ENCODE measurements at regions not wholly inside any gene's neighbourhood (a gene's known extent, or its start where the extent isn't known, plus 50 kb on each side); places are given as distances from the start of the nearest gene placed in this dataset.

GRCh38 chr2:38218995-38219394 lies 143.0 kb upstream of the CYP1B1 start:
- POLR2A ChIA-PET, result interaction anchor here (0.9 kb wide), 1 partner anchor 15 kb away, joined by 3 read pairs; no protein-coding TSS in a partner anchor
- no peak overlapping the region for H3K4me3 ChIP-seq (ENCODE audit: low read depth, low read length)
- no peak for DNase-seq (ENCODE audit: low read depth, low spot score)
- CTCF ChIA-PET, result no interaction called here
- TF ChIP-seq, protein P1, sequence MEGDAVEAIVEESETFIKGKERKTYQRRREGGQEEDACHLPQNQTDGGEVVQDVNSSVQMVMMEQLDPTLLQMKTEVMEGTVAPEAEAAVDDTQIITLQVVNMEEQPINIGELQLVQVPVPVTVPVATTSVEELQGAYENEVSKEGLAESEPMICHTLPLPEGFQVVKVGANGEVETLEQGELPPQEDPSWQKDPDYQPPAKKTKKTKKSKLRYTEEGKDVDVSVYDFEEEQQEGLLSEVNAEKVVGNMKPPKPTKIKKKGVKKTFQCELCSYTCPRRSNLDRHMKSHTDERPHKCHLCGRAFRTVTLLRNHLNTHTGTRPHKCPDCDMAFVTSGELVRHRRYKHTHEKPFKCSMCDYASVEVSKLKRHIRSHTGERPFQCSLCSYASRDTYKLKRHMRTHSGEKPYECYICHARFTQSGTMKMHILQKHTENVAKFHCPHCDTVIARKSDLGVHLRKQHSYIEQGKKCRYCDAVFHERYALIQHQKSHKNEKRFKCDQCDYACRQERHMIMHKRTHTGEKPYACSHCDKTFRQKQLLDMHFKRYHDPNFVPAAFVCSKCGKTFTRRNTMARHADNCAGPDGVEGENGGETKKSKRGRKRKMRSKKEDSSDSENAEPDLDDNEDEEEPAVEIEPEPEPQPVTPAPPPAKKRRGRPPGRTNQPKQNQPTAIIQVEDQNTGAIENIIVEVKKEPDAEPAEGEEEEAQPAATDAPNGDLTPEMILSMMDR (IDR thresholded peaks at IDR 0.05; ENCODE audit: insufficient read depth, low read length, missing control alignments), result no peak

DNA sequence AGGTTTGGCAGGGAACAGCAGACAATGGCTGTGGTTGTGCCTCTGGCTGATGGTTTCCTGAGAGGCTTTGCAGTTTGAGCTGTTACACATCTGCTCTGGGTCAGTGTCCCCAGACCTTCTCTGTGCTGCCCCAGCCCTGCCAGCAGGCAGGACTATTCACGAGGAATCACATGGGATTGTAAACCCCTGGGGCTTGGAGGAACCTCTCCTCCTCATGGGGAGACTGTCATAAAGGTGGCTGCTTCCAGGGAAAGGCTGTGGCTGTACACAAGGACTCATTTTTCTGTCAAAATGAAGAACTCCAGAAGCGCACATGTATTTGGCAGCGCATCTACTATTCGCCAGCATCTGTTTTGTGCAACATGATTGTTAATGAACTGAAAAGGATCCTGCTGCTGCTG lies 142.6 kb upstream of the CYP1B1 start:
- DNase-seq (ENCODE audit: low read depth, low spot score), result no peak
- ChIA-PET POLR2A (no interaction called here), CTCF (no interaction called here)
- TF ChIP-seq, protein P1 (IDR thresholded peaks at IDR 0.05; ENCODE audit: insufficient read depth, low read length, missing control alignments), result no peak
- no peak overlapping the region for H3K4me3 ChIP-seq (ENCODE audit: low read depth, low read length)

GRCh38 chr2:38217401-38218188 lies 141.6 kb upstream of the CYP1B1 start:
- TF ChIP-seq, protein P1 (IDR thresholded peaks at IDR 0.05; ENCODE audit: insufficient read depth, low read length, missing control alignments), result no peak
- no peak for DNase-seq (ENCODE audit: low read depth, low spot score)
- no peak overlapping the region for H3K4me3 ChIP-seq (ENCODE audit: low read depth, low read length)
- ChIA-PET CTCF (no interaction called here), POLR2A (no interaction called here)

GRCh38 chr2:38216886-38217285 lies 140.9 kb upstream of the CYP1B1 start:
- CTCF ChIA-PET, result interaction anchor here (1.1 kb wide), 1 partner anchor 101 kb away, joined by 3 read pairs; no protein-coding TSS in a partner anchor
- DNase-seq (ENCODE audit: low read depth, low spot score), result no peak
- H3K4me3 ChIP-seq (ENCODE audit: low read depth, low read length), result no peak overlapping the region
- TF ChIP-seq, protein P1 (IDR thresholded peaks at IDR 0.05; ENCODE audit: insufficient read depth, low read length, missing control alignments), result no peak
- POLR2A ChIA-PET, result no interaction called here

DNA sequence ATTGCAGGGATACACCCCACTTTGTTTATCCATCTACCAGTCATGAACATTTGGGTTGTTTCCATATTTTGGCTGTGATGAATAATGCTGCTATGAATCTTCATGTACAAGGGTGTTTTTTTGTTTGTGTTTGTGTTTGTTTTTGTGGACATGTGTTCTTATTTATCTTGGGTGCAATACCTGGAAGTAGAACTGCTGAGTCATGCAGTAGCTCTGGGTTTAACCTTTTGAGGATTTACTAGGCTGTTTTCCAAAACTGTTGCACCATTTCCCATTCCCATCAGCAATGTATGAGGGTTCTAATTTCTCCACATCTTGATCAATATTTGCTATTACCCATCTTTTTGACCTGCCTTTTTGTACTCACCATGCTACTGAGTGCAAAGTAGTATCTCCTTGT lies 140.0 kb upstream of the CYP1B1 start:
- ChIA-PET POLR2A (no interaction called here), CTCF (interaction anchor here (1.1 to 1.5 kb wide), 2 partner anchors 21 to 100 kb away, joined by 3 read pairs; no protein-coding TSS in a partner anchor)
- TF ChIP-seq, protein P1 (IDR thresholded peaks at IDR 0.05; ENCODE audit: insufficient read depth, low read length, missing control alignments), result no peak
- DNase-seq (ENCODE audit: low read depth, low spot score), result no peak
- no peak overlapping the region for H3K4me3 ChIP-seq (ENCODE audit: low read depth, low read length)

- ChIA-PET POLR2A (no interaction called here), CTCF (interaction anchor here (0.8 to 1.5 kb wide), 2 partner anchors 20 to 100 kb away, joined by 3 read pairs; no protein-coding TSS in a partner anchor)
- H3K4me3 ChIP-seq (ENCODE audit: low read depth, low read length), result no peak overlapping the region
- TF ChIP-seq, protein P1 (IDR thresholded peaks at IDR 0.05; ENCODE audit: insufficient read depth, low read length, missing control alignments), result no peak
- DNase-seq (ENCODE audit: low read depth, low spot score), result no peak
Observed at GRCh38 chr2:38215522-38215921, 139.6 kb upstream of the CYP1B1 start.

Data from AG04449 (cell line).